ENCODE measurements at regions not wholly inside any gene's neighbourhood (a gene's known extent, or its start where the extent isn't known, plus 50 kb on each side); places are given as distances from the start of the nearest gene placed in this dataset.

GRCh38 chr5:66520854-66521253 is 75.3 kb upstream of the MAST4 start:
- no peak overlapping the region for H3K27ac Mint-ChIP-seq
- no peaks in the 10 kb centered on the region for H3K27me3 Mint-ChIP-seq
- H3K36me3 Mint-ChIP-seq, result peaks cover 2% of the 10 kb centered on the region
- peaks cover 5% of the 10 kb centered on the region for H3K9me3 Mint-ChIP-seq
- H3K4me1 Mint-ChIP-seq, result no peaks in the 10 kb centered on the region
- no peak overlapping the region for H3K4me3 Mint-ChIP-seq
- no peak for DNase-seq
- CTCF ChIA-PET, result no interaction called here

- H3K27ac Mint-ChIP-seq, result no peak overlapping the region
- peaks cover 6% of the 10 kb centered on the region for H3K27me3 Mint-ChIP-seq
- H3K4me1 Mint-ChIP-seq, result no peaks in the 10 kb centered on the region
- DNase-seq, result no peak
- CTCF ChIA-PET, result no interaction called here
- H3K9me3 Mint-ChIP-seq, result no peaks in the 10 kb centered on the region
- H3K36me3 Mint-ChIP-seq, result no peaks in the 10 kb centered on the region
- H3K4me3 Mint-ChIP-seq, result no peak overlapping the region
These were observed 68.6 kb upstream of the MAST4 start for GRCh38 chr5:66527478-66528035.

- no peak overlapping the region for H3K27ac Mint-ChIP-seq
- H3K36me3 Mint-ChIP-seq, result no peaks in the 10 kb centered on the region
- H3K9me3 Mint-ChIP-seq, result no peaks in the 10 kb centered on the region
- H3K27me3 Mint-ChIP-seq, result peaks cover 6% of the 10 kb centered on the region
- H3K4me1 Mint-ChIP-seq, result no peaks in the 10 kb centered on the region
- no peak overlapping the region for H3K4me3 Mint-ChIP-seq
- no peak for DNase-seq
- CTCF ChIA-PET, result interaction anchor here (0.7 to 1.3 kb wide), 5 partner anchors 221 to 286 kb away, joined by 3 to 4 read pairs (median 3); no protein-coding TSS in a partner anchor
These were observed 67.0 kb upstream of the MAST4 start for GRCh38 chr5:66529182-66529581.

GRCh38 chr5:66529704-66530103 is 66.5 kb upstream of the MAST4 start:
- H3K4me3 Mint-ChIP-seq, result no peak overlapping the region
- H3K4me1 Mint-ChIP-seq, result no peaks in the 10 kb centered on the region
- no peaks in the 10 kb centered on the region for H3K9me3 Mint-ChIP-seq
- peaks cover 6% of the 10 kb centered on the region for H3K27me3 Mint-ChIP-seq
- no peak overlapping the region for H3K27ac Mint-ChIP-seq
- H3K36me3 Mint-ChIP-seq, result no peaks in the 10 kb centered on the region
- DNase-seq, result no peak
- CTCF ChIA-PET, result interaction anchor here (0.7 to 1.3 kb wide), 4 partner anchors 221 to 285 kb away, joined by 3 to 4 read pairs (median 3); no protein-coding TSS in a partner anchor

GRCh38 chr5:66538126-66538525 is 58.1 kb upstream of the MAST4 start:
- CTCF ChIA-PET, result no interaction called here
- no peak for DNase-seq
- no peaks in the 10 kb centered on the region for H3K9me3 Mint-ChIP-seq
- no peak overlapping the region for H3K27ac Mint-ChIP-seq
- no peaks in the 10 kb centered on the region for H3K27me3 Mint-ChIP-seq
- H3K4me3 Mint-ChIP-seq, result no peak overlapping the region
- no peaks in the 10 kb centered on the region for H3K36me3 Mint-ChIP-seq
- H3K4me1 Mint-ChIP-seq, result no peaks in the 10 kb centered on the region

GRCh38 chr5:66538531-66538930 is 57.7 kb upstream of the MAST4 start:
- no peak overlapping the region for H3K4me3 Mint-ChIP-seq
- H3K4me1 Mint-ChIP-seq, result no peaks in the 10 kb centered on the region
- no peaks in the 10 kb centered on the region for H3K9me3 Mint-ChIP-seq
- H3K27ac Mint-ChIP-seq, result no peak overlapping the region
- DNase-seq, result no peak
- CTCF ChIA-PET, result no interaction called here
- no peaks in the 10 kb centered on the region for H3K36me3 Mint-ChIP-seq
- no peaks in the 10 kb centered on the region for H3K27me3 Mint-ChIP-seq

- no peak overlapping the region for H3K4me3 Mint-ChIP-seq
- CTCF ChIA-PET, result interaction anchor here (1.0 kb wide), 1 partner anchor 58 kb away, joined by 3 read pairs; no protein-coding TSS in a partner anchor
- no peaks in the 10 kb centered on the region for H3K36me3 Mint-ChIP-seq
- H3K27ac Mint-ChIP-seq, result no peak overlapping the region
- no peaks in the 10 kb centered on the region for H3K4me1 Mint-ChIP-seq
- H3K27me3 Mint-ChIP-seq, result no peaks in the 10 kb centered on the region
- H3K9me3 Mint-ChIP-seq, result no peaks in the 10 kb centered on the region
- no peak for DNase-seq
These were observed 56.1 kb upstream of the MAST4 start for GRCh38 chr5:66540078-66540477.

- Mint-ChIP-seq H3K36me3 (no peaks in the 10 kb centered on the region), H3K9me3 (no peaks in the 10 kb centered on the region), H3K27me3 (no peaks in the 10 kb centered on the region), H3K4me3 (no peak overlapping the region), H3K4me1 (no peaks in the 10 kb centered on the region), H3K27ac (no peak overlapping the region)
- no peak for DNase-seq
- CTCF ChIA-PET, result no interaction called here
These were observed 53.5 kb upstream of the MAST4 start for GRCh38 chr5:66542711-66543110.

Data from activated naive CD4-positive, alpha-beta T cell treated with anti-CD3 and anti-CD28 coated beads, Interleukin-2, amount 10 ng/mL, durations not matched to agents 7 days and 5 days (primary cell).